ENCODE measurements at regions not wholly inside any gene's neighbourhood (a gene's known extent, or its start where the extent isn't known, plus 50 kb on each side); places are given as distances from the start of the nearest gene placed in this dataset.

DNA sequence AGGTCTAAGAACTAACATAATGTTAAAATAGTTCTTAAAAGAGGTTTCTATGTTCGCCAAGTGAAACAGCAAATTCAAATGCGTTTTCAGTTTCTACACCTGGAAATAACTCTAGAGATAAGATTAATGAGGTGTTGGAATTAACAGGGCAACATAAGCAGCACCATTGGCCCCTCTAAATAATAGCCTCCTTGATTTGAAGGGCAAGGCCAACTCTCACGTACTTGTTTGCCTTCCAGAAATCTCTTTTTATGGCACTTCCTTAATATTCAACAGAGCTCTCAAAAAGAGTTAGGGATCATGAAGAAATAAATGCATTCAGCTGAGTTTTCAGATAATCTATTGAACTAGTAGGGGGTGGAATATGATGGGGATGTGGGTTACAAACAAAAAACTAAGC lies 80.9 kb downstream of the AASDHPPT start:
- TF ChIP-seq, protein P1, sequence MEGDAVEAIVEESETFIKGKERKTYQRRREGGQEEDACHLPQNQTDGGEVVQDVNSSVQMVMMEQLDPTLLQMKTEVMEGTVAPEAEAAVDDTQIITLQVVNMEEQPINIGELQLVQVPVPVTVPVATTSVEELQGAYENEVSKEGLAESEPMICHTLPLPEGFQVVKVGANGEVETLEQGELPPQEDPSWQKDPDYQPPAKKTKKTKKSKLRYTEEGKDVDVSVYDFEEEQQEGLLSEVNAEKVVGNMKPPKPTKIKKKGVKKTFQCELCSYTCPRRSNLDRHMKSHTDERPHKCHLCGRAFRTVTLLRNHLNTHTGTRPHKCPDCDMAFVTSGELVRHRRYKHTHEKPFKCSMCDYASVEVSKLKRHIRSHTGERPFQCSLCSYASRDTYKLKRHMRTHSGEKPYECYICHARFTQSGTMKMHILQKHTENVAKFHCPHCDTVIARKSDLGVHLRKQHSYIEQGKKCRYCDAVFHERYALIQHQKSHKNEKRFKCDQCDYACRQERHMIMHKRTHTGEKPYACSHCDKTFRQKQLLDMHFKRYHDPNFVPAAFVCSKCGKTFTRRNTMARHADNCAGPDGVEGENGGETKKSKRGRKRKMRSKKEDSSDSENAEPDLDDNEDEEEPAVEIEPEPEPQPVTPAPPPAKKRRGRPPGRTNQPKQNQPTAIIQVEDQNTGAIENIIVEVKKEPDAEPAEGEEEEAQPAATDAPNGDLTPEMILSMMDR (IDR thresholded peaks at IDR 0.05; ENCODE audit: insufficient read depth, low read depth, low read length) = no peak
- TF ChIP-seq EZH2 (IDR thresholded peaks at IDR 0.05; ENCODE audit: insufficient read depth, low read length) = no peak

All from astrocyte (in vitro differentiated cells and primary cell).